Nephron (organoid): ENCODE measurements at regions not wholly inside any gene's neighbourhood (a gene's known extent, or its start where the extent isn't known, plus 50 kb on each side); places are given as distances from the start of the nearest gene placed in this dataset.

Experiments
- H3K27ac Mint-ChIP-seq, 3 experiments: 2 replicates each; pipeline ENCODE4 v1.8.0; 2020; ENCODE audit warnings: mixed read lengths in 3 of 3, mild to moderate bottlenecking in 2 of 3, moderate library complexity in 1 of 3
- H3K27me3 Mint-ChIP-seq: 2 replicates; pipeline ENCODE4 v1.8.0; 2021; ENCODE audit warnings: low read depth, mild to moderate bottlenecking, moderate library complexity, mixed read lengths
- H3K36me3 Mint-ChIP-seq: 2 replicates; pipeline ENCODE4 v1.8.0; 2020; ENCODE audit warnings: low read depth, mixed read lengths
- H3K4me1 Mint-ChIP-seq: 2 replicates; pipeline ENCODE4 v1.8.0; 2020; ENCODE audit warnings: mixed read lengths
- H3K4me3 Mint-ChIP-seq, 3 experiments: 2 replicates each; pipeline ENCODE4 v1.8.0; 2020; ENCODE audit warnings: mild to moderate bottlenecking in 3 of 3, mixed read lengths in 3 of 3, moderate library complexity in 2 of 3
- H3K9me3 Mint-ChIP-seq: 2 replicates; pipeline ENCODE4 v1.8.0; 2020; ENCODE audit warnings: mixed read lengths
- CTCF ChIP-seq, 3 experiments: fragments of 200-600 bp; sonication (generic); IDR thresholded peaks; one replicate each; pipeline ENCODE4 v1.5.0; 2021; ENCODE audit warnings: antibody characterized with exemption in 3 of 3; ENCODE audit not compliant: unreplicated experiment in 3 of 3

- Mint-ChIP-seq H3K36me3 (no peaks in the 10 kb centered on the region), H3K4me1 (no peaks in the 10 kb centered on the region), H3K4me3 (no peak overlapping the region), H3K9me3 (no peaks in the 10 kb centered on the region), H3K27me3 (peaks cover 12% of the 10 kb centered on the region), H3K27ac (peak overlapping the region in 1 of 3 experiments; percentile 11)
- no peak for TF ChIP-seq CTCF (IDR thresholded peaks at IDR 0.05; ENCODE audit: unreplicated experiment in 3 of 3)
Observed at GRCh38 chr4:14877246-14878225, 124.7 kb upstream of the CPEB2 start.

- no peaks in the 10 kb centered on the region for H3K36me3 Mint-ChIP-seq
- TF ChIP-seq CTCF (IDR thresholded peaks at IDR 0.05; ENCODE audit: unreplicated experiment in 3 of 3) = no peak
- H3K9me3 Mint-ChIP-seq = no peaks in the 10 kb centered on the region
- H3K27me3 Mint-ChIP-seq = peaks cover 4% of the 10 kb centered on the region
- H3K27ac Mint-ChIP-seq = no peak overlapping the region
- H3K4me3 Mint-ChIP-seq = no peak overlapping the region
- no peaks in the 10 kb centered on the region for H3K4me1 Mint-ChIP-seq
Observed at GRCh38 chr4:14878681-14879080, 123.6 kb upstream of the CPEB2 start.

DNA sequence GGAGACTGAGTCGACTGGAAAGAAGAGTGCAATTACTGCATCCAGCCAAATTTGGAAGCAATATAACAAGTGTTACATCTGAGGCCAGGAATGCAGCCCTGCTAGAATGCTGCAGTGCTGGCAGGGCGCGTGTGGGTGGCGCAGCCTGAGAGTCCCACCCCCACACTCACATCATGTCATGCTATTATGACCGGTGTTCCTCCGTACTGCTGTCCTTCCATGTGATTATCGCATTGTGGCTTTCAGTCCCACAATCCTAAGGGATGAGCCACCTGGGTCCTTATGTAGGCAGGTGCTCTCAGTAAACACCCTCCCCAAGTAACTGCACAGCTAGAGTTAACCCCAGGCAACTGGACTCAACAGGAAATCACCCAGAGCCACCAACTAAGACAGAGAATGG is 122.6 kb upstream of the CPEB2 start:
- TF ChIP-seq CTCF (IDR thresholded peaks at IDR 0.05; ENCODE audit: unreplicated experiment in 3 of 3) = no peak
- Mint-ChIP-seq H3K27me3 (peaks cover 4% of the 10 kb centered on the region), H3K36me3 (no peaks in the 10 kb centered on the region), H3K4me1 (no peaks in the 10 kb centered on the region), H3K4me3 (no peak overlapping the region), H3K9me3 (no peaks in the 10 kb centered on the region), H3K27ac (no peak overlapping the region)

DNA sequence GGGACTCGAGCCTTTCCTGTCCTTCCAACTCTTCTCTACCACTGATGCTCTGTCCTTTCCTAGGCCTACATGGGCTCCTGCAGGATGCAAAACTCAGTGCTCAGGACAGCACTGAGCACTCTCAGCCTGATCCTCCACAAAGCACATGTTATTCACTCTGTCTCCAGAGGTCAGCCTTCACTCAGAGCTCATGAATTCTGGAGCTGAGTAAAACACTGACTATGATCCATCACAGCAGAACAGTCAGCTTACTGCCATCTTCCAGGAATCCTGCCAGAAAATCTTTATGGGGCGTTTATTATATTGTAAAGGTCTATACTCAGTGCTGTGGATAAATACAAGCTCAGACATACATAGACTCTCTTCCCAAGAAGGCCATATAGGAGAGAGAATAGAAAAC is 121.5 kb upstream of the CPEB2 start:
- no peak for TF ChIP-seq CTCF (IDR thresholded peaks at IDR 0.05; ENCODE audit: unreplicated experiment in 3 of 3)
- Mint-ChIP-seq H3K4me3 (no peak overlapping the region), H3K4me1 (no peaks in the 10 kb centered on the region), H3K36me3 (no peaks in the 10 kb centered on the region), H3K27ac (no peak overlapping the region), H3K9me3 (no peaks in the 10 kb centered on the region), H3K27me3 (peaks cover 2% of the 10 kb centered on the region)

DNA sequence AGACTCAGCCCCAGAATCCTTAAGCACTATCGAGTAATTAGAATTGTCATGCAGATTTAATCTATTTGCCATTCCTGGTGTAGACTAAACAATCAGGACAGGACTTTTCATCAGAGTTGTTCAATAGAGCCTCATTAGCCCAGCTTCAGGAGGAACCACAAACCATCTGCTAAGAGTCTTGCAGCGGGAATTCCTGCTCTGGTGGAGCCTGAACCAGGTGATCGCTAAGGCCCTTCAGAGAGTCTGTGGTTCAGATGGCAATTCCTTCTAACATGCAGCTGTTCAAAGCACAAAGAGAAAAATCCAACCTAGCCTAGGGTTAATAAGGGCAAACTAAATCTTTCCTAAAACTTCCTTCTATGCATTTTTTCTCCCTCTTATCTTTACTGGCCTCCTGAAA is 119.1 kb upstream of the CPEB2 start:
- Mint-ChIP-seq H3K4me3 (no peak overlapping the region), H3K36me3 (no peaks in the 10 kb centered on the region), H3K4me1 (no peaks in the 10 kb centered on the region), H3K27ac (no peak overlapping the region), H3K27me3 (no peaks in the 10 kb centered on the region), H3K9me3 (no peaks in the 10 kb centered on the region)
- TF ChIP-seq CTCF (IDR thresholded peaks at IDR 0.05; ENCODE audit: unreplicated experiment in 3 of 3) = no peak

DNA sequence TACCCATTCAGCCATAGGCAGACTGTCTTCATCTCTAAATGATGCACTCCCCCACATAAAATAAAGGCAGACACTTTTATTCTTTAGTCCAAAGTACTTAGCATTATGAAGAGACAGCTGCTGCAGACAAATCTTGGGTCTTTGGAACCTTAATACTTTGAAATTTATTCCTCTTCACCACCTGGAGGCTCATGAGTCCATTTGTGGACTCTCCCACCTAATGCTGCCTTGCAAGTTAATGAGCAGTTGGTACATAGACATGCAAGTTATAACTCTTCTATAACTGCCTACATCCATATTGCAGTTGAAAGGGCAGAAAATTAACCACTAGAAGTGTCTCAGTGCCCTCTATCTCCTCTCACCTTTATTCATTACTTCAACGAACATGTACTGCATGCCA is 118.6 kb upstream of the CPEB2 start:
- H3K27me3 Mint-ChIP-seq = no peaks in the 10 kb centered on the region
- H3K36me3 Mint-ChIP-seq = no peaks in the 10 kb centered on the region
- no peaks in the 10 kb centered on the region for H3K9me3 Mint-ChIP-seq
- no peak overlapping the region for H3K27ac Mint-ChIP-seq
- no peak for TF ChIP-seq CTCF (IDR thresholded peaks at IDR 0.05; ENCODE audit: unreplicated experiment in 3 of 3)
- no peaks in the 10 kb centered on the region for H3K4me1 Mint-ChIP-seq
- H3K4me3 Mint-ChIP-seq = no peak overlapping the region
